HepG2 (cell line): ENCODE measurements at regions not wholly inside any gene's neighbourhood (a gene's known extent, or its start where the extent isn't known, plus 50 kb on each side); places are given as distances from the start of the nearest gene placed in this dataset.

Experiments
- ATAC-seq: fragments of 200-7000 bp; cut with Tn5 transposase; 3 replicates; pipeline ENCODE4 v1.9.1; 2020; ENCODE audit warnings: mild to moderate bottlenecking, moderate library complexity
- BruUV-seq: library from RNA; stranded (reverse); fragments of 400-500 nt; replicated peaks from 2 replicates; lab custom pipeline; 2021; lab: Mats Ljungman, UMichigan
- CTCF ChIA-PET: fragments of 300-600 bp; formaldehyde crosslinking; extraction: SDS; loops from one replicate; lab custom pipeline; 2021; ENCODE audit warnings: low total read pairs, inconsistent platforms, low intra/inter-chr PET ratio; lab: Yijun Ruan, JAX
- POLR2A ChIA-PET: fragments of 350-600 bp; sonication (Branson Sonifier 250); formaldehyde crosslinking; loops from one replicate; lab custom pipeline; 2020; ENCODE audit warnings: antibody characterized with exemption, inconsistent platforms; lab: Yijun Ruan, JAX
- DNase-seq: peaks from one replicate; pipeline ENCODE4 v3.0.0-alpha.2; 2015; ENCODE audit warnings: low spot score
- FAIRE-seq: peaks from 3 replicates; lab custom pipeline; 2011; peaks lifted over from hg19 to GRCh38; lab: Jason Lieb, UNC
- H2AFZ ChIP-seq: one replicate; pipeline ENCODE4 v1.6.1; 2011; ENCODE audit warnings: low read length, inconsistent platforms
- H3K27ac ChIP-seq: fragments of 300-600 bp; 3 replicates; pipeline ENCODE4 v1.8.0; 2011; ENCODE audit warnings: mixed run types, mild to moderate bottlenecking, mixed read lengths, low read length, inconsistent platforms; ENCODE audit not compliant: insufficient read depth; ENCODE audit errors: extremely low read length
- H3K27me3 ChIP-seq, 2 experiments: fragments of 200-600 bp in 1 of 2; 2 replicates in 1 of 2; 3 replicates in 1 of 2; pipeline versions ENCODE4 v1.6.0 to v1.8.0; 2011; ENCODE audit warnings: low read length in 2 of 2, mild to moderate bottlenecking in 2 of 2, moderate library complexity in 2 of 2, inconsistent platforms in 1 of 2; ENCODE audit not compliant: insufficient read depth in 2 of 2, control insufficient read depth in 1 of 2
- H3K36me3 ChIP-seq, 2 experiments: fragments of 200-600 bp in 1 of 2; replicated peaks in 1 of 2; 2 replicates in 1 of 2; 3 replicates in 1 of 2; pipeline versions ENCODE4 v1.5.1 to v1.8.0; 2011; ENCODE audit warnings: low read length in 2 of 2, inconsistent platforms in 1 of 2; ENCODE audit not compliant: insufficient read depth in 2 of 2, control insufficient read depth in 1 of 2
- H3K4me1 ChIP-seq: 2 replicates; pipeline ENCODE4 v1.5.1; 2012; ENCODE audit warnings: low read length, inconsistent platforms; ENCODE audit not compliant: insufficient read depth
- H3K4me2 ChIP-seq: 2 replicates; pipeline ENCODE4 v1.6.0; 2011; ENCODE audit warnings: low read depth, low read length, inconsistent platforms
- H3K4me3 ChIP-seq, 3 experiments: fragments of 200-600 bp in 1 of 3; sonication (generic), shearing (Covaris generic) in 1 of 3; replicated peaks in 1 of 3; 2 replicates each; pipeline ENCODE4 v1.5.1; 2011 to 2016; ENCODE audit warnings: low read length in 3 of 3, inconsistent platforms in 2 of 3, low read depth in 2 of 3, mild to moderate bottlenecking in 2 of 3, control low read depth in 1 of 3, mixed read lengths in 1 of 3; ENCODE audit not compliant: insufficient read depth in 1 of 3
- H3K79me2 ChIP-seq: one replicate; pipeline ENCODE4 v1.6.1; 2011; ENCODE audit warnings: low read length, inconsistent platforms; ENCODE audit not compliant: insufficient read depth
- H3K9ac ChIP-seq: 2 replicates; pipeline ENCODE4 v1.6.0; 2011; ENCODE audit warnings: mild to moderate bottlenecking, low read depth, low read length, inconsistent platforms; ENCODE audit not compliant: insufficient read depth
- H3K9me3 ChIP-seq: 2 replicates; pipeline ENCODE4 v1.5.1; 2012; ENCODE audit warnings: mild to moderate bottlenecking, low read length
- H4K20me1 ChIP-seq: 2 replicates; pipeline ENCODE4 v1.6.0; 2011; ENCODE audit warnings: inconsistent platforms, mild to moderate bottlenecking, low read length, moderate library complexity; ENCODE audit not compliant: insufficient read depth
- CHD4 ChIP-seq: fragments of 200-600 bp; sonication (generic); IDR thresholded peaks from 2 replicates; pipeline ENCODE4 v1.7.0; 2017; ENCODE audit warnings: mild to moderate bottlenecking, low read length, borderline replicate concordance
- HES4 ChIP-seq: sonication (generic); formaldehyde crosslinking; IDR thresholded peaks from 2 replicates; pipeline ENCODE4 v1.9.0; 2021; ENCODE audit warnings: mild to moderate bottlenecking, missing genetic modification reagents, borderline replicate concordance
- IRX3 ChIP-seq: sonication (generic); formaldehyde crosslinking; IDR thresholded peaks from 2 replicates; pipeline ENCODE4 v1.8.1; 2023; ENCODE audit warnings: mild to moderate bottlenecking, low read depth, missing genetic modification reagents, borderline replicate concordance
- NONO ChIP-seq, 2 experiments: fragments of 450-650 bp in 1 of 2; sonication (generic) in 1 of 2; formaldehyde crosslinking in 1 of 2; IDR thresholded peaks in 1 of 2; conservative IDR thresholded peaks in 1 of 2; 2 replicates each; pipeline versions ENCODE4 v1.6.1 to v1.8.0; 2017 to 2022; ENCODE audit warnings: mild to moderate bottlenecking in 1 of 2, missing genetic modification reagents in 1 of 2, moderate library complexity in 1 of 2
- REXO4 ChIP-seq: sonication (generic); formaldehyde crosslinking; IDR thresholded peaks from 2 replicates; pipeline ENCODE4 v1.8.0; 2022; ENCODE audit warnings: missing genetic modification reagents, mild to moderate bottlenecking, borderline replicate concordance
- ZBTB49 ChIP-seq: sonication (generic); formaldehyde crosslinking; IDR thresholded peaks from 2 replicates; pipeline ENCODE4 v1.4.0; 2020; ENCODE audit warnings: missing genetic modification reagents, borderline replicate concordance
- ZNF138 ChIP-seq: sonication (generic); formaldehyde crosslinking; IDR thresholded peaks from 2 replicates; pipeline ENCODE4 v1.5.0; 2020; ENCODE audit warnings: mild to moderate bottlenecking, low read depth, missing genetic modification reagents
- ZNF552 ChIP-seq: sonication (generic); formaldehyde crosslinking; IDR thresholded peaks from 2 replicates; pipeline ENCODE4 v1.9.0; 2022; ENCODE audit warnings: missing genetic modification reagents, mild to moderate bottlenecking, borderline replicate concordance
- WGBS: methylation state at CpG from one replicate; pipeline ENCODE4 v1.1.6; 2017; ENCODE audit warnings: low lambda C conversion rate; 5-methylcytosine and 5-hydroxymethylcytosine counted together
- in situ Hi-C: cut with HindIII; loops from 2 replicates; pipeline ENCODE4 v1.10.0; 2017; ENCODE audit warnings: low pct_unique_long_range_greater_than_20kb; ENCODE audit not compliant: extremely low pct_ligation_motif_present
- intact Hi-C: fragments of 100-400 bp; cut with micrococcal nuclease; formaldehyde crosslinking; loops from one replicate; pipeline ENCODE4 v1.10.0; 2022; ENCODE audit not compliant: unreplicated experiment

- WGBS: 5% methylated on average over 6 of the region's 6 CpGs
- no peak for TF ChIP-seq ZNF138 (CRISPR knock-in tag)
- TF ChIP-seq NONO (IDR thresholded peaks at IDR 0.05): no peak
- no peak for TF ChIP-seq NONO (CRISPR knock-in tag; conservative IDR thresholded peaks at IDR 0.05)
- TF ChIP-seq REXO4: no peak
- no peak for TF ChIP-seq HES4 (CRISPR knock-in tag)
- TF ChIP-seq ZBTB49 (CRISPR knock-in tag): no peak
- no peak for TF ChIP-seq IRX3 (CRISPR knock-in tag)
- no peak for TF ChIP-seq CHD4
- TF ChIP-seq ZNF552: no peak
- H3K27ac ChIP-seq: no peak overlapping the region
- peaks cover 0 to 34% of the 10 kb centered on the region in 2 experiments; a peak in 3 of 5 replicates for H3K27me3 ChIP-seq
- ChIA-PET POLR2A (no interaction called here), CTCF (no interaction called here)
- no peaks in the 10 kb centered on the region for H4K20me1 ChIP-seq
- FAIRE-seq (no peak), DNase-seq (no peak), ATAC-seq (no peak)
- H3K4me2 ChIP-seq: no peak overlapping the region
- in situ Hi-C loops: no loop called here
- intact Hi-C loops: no loop called here
- H3K4me3 ChIP-seq: no peak overlapping the region
- no peaks in the 10 kb centered on the region for H3K9me3 ChIP-seq
- no peak overlapping the region for H2AFZ ChIP-seq
- no peaks in the 10 kb centered on the region for H3K4me1 ChIP-seq
- H3K79me2 ChIP-seq: no peaks in the 10 kb centered on the region
- H3K36me3 ChIP-seq: no peaks in the 10 kb centered on the region
- no TSS peak for BruUV-seq
- no peak overlapping the region for H3K9ac ChIP-seq
Measured at GRCh38 chr16:86398201-86398600, 112.1 kb upstream of the FOXF1 start.
